ENCODE measurements at regions not wholly inside any gene's neighbourhood (a gene's known extent, or its start where the extent isn't known, plus 50 kb on each side); places are given as distances from the start of the nearest gene placed in this dataset.

- TF ChIP-seq CTCF (conservative IDR thresholded peaks at IDR 0.05; ENCODE audit: low read depth, low read length) (no peak), EZH2 (IDR thresholded peaks at IDR 0.05; ENCODE audit: low read length, unreplicated experiment) (no peak), EZH2phosphoT487 (IDR thresholded peaks at IDR 0.05; ENCODE audit: borderline replicate concordance, low read length) (no peak)
Observed at GRCh38 chr10:83448013-83448412, 691.3 kb upstream of the GHITM start.

Measured in PC-3 (cell line).